ENCODE measurements at regions not wholly inside any gene's neighbourhood (a gene's known extent, or its start where the extent isn't known, plus 50 kb on each side); places are given as distances from the start of the nearest gene placed in this dataset.

DNA sequence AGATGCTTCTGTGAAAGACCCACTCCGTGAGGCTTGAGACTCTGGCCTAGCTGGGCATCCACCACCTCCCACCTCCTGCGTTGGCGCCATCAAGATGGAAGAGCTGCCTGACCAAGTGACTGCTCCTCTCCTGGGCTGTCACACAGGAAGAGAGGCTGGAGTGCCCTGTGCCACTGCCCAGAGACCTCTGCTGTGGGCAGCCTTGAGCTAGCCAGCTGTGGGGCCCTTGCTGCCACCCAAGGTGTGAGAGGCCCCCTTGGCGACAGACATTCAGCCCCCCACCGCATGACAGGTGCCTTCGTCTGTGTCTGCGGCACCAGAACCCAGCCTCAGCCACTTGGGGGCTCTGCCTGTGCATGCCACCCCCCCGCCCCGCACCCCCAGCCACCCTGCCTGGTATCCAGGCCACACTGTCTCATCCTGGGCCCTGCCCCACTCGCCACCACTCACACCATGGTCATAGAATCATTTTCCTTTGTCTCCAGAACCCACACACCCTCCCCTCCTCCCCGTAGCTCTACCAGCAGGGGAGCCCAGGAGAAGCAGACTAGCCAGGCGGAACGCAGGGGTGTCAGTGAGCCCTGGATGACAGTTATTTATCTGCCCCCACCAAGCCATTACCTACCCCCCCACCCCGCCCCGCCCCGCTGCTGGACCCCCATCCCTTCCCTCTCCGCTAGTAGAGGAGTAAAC is 120.9 kb upstream of the LHX1 start:
- DNase-seq (ENCODE audit: low spot score): no peak

DNA sequence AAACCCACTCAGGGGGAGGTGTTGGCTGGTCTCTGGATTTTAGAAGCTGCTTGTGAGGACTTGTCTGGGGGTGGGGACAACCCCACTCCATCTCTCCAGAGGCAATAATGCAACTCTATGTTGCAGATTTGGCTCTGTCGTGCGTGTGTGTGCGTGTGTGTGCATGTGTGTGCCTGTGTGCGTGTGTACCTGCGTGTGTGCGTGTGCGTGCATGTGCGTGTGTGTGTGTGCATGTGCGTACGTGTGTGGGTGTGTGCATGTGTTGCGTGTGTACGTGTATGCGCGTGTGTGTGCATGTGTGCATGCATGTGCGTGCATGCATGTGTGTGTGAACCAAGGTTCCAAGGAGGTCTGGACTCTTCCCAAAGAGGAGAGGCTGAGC is 120.4 kb upstream of the LHX1 start:
- no peak for DNase-seq (ENCODE audit: low spot score)

DNA sequence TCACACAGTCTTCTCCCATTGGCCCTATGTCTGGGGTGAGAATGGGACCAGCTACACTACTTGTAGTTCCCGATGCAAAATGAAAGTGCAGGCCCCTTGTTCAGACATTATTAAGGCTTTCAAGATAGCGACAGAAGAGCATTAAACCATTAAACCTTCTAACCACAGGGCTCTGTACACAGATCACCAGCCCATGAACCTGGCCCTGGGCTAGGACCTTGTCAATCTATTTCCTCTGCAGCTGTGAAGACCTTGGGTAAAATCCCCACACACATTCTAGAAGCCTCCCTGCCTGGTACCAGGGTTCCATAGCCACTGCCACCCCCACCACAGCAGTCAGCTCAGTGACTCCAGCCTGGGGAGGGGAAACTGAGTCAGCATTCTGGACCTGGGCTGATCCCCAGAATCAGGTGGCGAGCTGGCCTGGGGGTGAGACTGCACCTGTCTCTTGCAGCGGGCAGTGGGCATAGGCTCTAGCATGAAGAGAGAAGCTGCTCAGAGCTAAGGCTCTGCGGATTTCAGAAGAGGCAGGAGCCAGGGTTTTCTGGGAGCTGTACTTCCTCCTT is 119.7 kb upstream of the LHX1 start:
- DNase-seq (ENCODE audit: low spot score): no peak

DNA sequence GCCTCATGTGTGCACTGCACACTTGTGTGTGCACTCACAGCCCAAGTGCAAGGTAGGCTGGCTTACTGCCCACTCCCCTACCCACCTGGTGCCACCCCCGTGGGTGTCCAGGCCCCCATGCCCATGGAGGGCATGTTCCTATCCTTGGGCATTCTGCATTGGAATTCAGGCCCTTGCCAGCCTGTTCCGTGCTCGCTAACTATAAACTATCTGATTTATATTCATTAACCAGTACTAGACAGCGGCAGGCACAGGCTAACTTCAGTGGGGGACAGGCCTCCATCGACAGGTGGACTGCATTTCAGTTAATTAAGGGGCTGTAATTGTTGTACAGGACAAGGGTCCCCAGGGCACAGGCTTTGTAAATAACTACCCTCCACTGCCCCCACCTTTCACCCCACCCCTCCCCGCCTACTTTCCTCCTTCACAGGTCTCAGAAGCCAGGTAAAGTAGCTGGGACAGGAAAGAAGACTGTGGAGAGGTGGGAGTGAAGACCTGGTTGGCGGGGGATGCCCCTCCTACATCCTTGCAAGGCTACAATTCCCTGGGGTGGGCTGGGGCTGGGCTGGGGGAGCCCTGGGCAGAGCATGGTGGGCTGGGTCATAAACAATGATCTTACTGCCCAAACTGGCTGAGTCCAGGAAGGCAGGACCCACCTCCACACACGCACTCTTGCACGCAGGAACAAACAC is 119.0 kb upstream of the LHX1 start:
- DNase-seq (ENCODE audit: low spot score): no peak

DNA sequence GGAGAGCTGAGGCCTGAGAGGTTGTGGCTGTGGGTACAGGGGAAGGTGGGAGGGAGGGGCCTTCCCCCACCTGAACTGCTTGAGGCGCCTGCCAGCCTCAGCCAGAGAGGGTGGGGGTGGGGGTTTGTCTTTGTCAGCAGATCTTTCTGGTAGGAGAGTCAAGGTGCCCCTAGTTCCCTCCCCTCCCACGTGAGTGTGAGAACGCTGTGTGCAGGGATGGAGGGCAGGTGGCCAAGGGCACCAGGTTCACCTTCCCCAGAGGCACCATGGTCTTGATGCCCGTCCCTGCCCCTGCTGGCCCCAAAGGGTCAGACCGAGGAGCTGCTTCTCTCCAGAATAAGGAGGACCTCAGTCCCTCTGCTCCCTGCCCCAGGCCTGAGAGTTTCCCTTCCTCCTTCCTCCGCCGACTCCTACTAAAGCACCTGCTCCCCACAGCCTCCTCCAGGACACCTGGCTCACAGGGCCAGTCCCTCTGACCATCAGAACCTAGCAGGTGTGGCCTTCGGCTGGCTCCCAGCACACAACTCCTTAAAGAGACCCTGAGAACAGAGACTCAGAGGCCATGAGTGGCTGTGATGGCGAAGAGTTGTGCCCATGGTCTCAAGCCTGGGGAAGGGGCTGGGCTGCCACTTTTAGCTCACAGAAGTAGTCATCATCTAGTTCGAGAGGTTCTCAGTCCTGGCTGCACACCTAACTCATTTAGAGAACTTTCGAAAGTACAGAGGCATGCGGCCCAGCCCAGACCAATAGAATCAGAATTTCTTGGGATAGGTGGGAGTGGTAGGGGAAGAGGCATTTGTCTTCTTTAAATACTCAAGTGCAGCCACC is 113.2 kb upstream of the LHX1 start:
- DNase-seq (ENCODE audit: low spot score): no peak

DNA sequence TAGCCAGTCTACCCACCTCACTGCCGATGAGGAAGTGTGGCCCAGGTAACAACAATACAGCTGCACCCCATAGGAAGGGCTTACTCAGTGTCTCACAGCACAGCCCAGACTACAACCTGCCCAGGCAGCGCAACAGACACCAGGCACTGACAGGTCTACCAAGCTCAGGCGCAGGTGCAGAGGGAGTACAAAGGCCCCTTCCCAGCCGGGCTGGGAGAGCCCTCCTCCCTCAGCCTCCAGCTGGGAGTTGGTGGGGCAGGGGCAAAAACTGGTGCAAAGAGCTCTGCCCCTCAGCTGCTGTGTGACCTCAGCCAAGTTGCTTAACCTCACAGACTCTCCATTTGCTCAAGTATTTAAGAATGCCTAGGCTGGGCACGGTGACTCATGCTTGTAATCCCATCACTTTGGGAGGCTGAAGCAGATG is 112.6 kb upstream of the LHX1 start:
- DNase-seq (ENCODE audit: low spot score): no peak

DNA sequence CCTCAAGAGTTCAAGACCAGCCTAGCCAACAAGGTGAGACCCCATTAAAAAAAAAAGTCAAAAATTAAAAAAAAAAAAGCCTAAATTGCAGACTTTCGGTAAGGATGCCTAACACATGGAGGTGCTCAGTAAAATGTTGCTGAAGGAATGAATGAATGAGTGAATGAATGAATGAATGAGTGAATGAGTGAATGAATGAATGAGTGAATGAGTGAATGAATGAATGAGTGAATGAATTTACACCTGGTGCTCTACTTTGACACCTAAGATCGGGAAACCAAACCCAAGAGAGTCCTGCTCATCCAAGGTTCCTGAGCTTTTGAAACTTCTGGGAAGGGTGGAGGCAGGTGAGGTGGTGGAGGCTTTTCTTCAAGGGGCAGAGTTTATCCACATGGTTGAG is 112.2 kb upstream of the LHX1 start:
- no peak for DNase-seq (ENCODE audit: low spot score)

DNA sequence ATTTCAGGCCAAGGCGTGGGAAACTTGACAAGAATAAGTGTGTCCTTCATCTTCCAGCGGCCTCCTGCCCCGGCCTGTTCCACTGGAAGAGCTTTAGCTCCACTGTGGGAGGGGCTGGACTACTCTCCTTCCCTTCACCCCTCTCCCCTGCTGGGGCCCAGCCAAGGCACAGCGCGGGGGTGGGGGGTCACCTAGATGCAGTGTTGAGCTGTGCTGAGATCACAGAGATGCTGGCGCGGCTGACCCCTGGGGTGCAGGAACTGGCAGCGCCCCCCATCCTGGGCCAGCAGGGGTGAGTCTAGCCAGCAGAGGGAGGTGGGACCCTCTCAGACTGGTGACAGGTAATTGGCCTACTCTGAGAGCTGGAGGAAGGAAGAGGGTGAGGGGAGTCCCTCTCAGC is 111.8 kb upstream of the LHX1 start:
- no peak for DNase-seq (ENCODE audit: low spot score)

DNA sequence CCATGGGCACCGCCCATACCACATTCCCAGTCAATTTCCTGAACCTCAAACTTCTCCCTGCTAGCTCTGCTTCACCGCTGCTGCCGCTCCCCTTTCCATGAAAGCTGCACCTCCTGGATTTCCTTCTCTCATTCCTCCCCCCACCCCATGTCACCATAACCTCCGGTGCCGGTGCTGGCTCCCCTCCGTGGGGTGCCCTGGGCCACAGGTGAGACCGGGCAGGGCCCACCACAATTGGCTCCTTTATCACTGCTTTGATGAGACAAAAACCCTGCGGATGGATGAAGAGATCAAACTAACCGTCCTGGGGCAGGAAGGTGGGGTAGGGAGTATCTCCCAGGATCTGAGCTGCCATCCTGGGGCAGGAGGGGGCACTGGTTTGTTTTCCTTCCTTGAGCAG is 111.3 kb upstream of the LHX1 start:
- DNase-seq (ENCODE audit: low spot score): no peak

DNA sequence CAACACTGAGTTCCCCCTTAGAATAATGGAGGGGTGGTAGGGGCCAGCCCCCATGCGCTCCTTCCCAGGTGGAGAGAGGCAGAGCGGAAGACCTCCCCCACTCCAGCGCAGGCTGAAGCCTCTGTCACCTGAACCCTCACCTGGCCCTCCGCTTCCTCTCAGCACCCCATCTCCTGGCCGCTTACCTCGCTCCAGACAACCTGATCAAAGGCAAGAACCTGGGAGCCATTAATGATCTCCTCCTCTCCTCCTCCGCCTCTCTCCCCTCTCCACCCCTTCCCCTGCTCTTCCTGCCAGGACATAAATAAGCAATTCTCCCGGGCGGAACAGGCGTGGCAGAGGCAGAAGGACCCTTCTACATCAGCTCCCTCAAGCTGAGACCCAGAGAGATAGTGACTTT is 110.2 kb upstream of the LHX1 start:
- DNase-seq (ENCODE audit: low spot score): no peak

DNA sequence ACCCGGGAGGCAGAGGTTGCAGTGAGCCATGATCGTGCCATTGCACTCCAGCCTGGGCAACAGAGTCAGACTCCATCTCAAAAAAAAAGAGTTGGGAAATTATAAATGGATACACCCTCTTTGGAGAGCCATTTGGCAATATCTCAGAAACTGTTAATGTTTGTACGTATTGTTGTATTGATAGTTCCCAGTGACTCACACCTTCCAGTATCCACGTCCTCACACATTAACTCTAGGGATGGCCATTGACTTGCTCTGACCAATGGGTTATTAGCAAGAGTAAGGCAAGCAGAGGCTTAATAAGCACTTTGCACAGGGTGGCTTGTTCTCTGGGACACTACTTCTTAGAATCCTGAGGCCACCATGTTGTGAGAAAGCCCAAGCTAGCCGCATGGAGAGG is 107.6 kb upstream of the LHX1 start:
- no peak for DNase-seq (ENCODE audit: low spot score)

DNA sequence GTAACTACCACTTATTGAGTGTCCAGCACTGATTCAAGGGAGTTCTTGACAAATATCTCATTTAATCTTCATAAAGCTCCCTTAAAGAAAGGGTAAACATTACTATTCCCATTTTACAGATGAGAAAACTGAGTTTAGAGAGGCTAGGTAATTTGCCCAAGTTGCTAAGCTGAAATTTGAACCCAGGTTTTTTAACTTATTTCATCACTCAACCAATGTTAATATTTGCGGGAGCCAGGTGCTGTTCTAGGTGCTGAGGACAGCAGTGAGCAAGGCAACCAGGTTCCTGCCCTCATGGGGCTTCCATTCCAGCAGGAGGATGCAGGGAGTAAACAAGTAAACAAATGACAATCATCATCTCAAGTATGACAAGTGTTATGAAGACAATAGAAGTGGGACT is 104.0 kb upstream of the LHX1 start:
- no peak for DNase-seq (ENCODE audit: low spot score)

DNA sequence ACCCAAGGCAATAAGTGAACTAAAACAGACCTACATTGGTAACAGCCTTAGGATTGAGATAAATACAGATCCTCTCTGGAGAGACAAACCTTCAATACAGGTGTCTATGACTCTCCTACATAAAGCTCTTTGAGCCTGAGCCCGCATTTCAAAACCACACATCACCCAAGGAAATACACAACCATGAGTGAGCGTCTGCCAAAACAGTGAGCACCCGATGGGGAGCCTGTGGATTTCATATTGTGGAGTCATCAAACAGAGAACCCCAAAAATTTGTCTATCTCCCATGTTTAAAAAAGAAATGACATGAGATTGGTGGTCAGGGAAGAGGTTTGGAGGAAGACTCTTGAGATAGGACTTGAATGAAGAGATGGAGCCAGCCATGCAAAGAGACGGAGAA is 102.2 kb upstream of the LHX1 start:
- no peak for DNase-seq (ENCODE audit: low spot score)

DNA sequence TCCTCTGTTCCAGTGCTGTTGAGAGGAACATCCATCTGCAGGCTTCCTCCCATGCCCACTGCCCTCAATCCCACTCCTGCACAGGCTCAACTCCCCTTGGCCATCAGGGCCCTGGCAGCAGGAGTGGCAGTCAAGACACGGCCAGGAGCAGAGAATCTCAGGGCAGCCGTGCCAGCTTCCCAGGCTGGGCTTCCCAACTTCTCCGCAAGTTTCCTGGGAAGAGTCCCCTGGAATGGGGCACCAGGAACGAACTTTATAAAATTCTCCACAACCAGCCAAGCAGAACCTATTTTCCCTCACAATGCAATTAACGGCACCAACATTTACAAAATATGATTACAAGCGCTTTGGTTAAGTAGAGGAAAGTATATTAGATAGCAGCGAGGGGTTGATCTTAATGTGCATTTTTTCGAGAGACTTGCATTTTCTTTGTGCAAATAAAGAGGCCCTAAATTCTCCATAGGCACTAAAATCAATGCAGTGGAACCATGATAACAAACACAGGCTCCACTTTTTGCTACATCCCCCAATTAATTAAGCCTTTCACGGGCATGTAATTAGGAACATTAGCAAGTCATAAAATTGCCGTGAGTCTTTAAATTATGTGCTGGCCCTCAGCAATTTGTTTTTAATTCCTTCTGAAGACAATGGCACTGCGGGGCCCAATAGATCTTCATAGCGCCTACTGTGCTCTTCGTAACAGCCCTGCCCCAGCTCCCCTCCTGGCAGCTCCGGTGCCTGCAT is 99.9 kb upstream of the LHX1 start:
- DNase-seq (ENCODE audit: low spot score): no peak

DNA sequence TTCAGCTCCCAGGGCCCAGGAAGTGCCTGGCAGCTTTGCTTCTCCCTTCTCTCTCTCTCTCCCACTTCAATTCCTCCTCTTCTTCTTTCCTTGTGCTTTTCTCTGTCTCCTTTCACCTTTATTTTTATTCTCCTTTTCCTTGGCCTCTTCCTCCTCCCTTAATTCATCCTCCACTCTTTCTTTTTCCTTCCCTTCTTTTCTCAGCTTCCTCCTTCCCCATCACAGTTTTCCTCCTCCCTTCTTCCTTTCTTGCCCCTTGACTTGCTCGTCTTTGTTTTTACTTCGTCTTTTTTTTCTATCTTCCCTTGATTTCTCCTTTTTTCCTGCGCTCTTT is 99.4 kb upstream of the LHX1 start:
- no peak for DNase-seq (ENCODE audit: low spot score)

DNA sequence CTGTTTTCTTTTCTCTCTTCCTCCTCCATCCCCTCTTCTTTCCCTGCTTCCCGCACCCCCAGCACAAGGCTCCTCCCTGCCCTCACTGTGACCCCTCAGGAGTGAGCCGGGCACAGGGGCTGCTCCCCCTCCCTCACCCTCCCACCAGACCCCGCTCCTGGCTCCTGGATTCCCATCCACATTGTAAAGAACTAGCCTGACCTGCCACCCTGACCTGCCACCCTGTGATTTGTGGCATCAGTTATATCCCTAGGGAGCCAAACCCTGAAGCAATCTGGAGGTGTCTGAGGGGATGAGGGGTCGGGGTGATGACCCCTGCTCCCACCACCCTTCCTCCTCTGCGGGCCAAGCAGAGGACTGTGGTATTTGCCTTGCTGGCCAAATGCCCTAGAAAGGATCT is 98.0 kb upstream of the LHX1 start:
- no peak for DNase-seq (ENCODE audit: low spot score)

DNA sequence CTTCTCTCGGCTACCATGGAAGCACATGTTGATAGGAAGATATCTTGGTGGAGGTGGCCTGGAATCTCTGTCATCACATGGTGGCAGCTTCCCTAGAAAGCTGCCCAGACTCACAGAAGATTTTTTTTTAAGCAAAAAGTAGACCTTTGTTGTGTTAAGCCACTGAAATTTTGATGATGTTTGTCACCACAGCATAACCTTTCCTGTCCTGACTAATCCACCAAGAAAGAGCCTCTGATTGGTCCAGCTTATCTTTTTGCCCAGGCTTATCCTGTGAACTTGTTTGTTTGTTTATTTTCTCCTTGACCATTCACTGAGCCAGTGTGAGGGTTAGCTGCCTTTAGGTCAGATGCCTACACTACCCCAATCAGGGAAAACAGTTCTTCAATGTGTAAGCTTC is 96.5 kb upstream of the LHX1 start:
- DNase-seq (ENCODE audit: low spot score): no peak

DNA sequence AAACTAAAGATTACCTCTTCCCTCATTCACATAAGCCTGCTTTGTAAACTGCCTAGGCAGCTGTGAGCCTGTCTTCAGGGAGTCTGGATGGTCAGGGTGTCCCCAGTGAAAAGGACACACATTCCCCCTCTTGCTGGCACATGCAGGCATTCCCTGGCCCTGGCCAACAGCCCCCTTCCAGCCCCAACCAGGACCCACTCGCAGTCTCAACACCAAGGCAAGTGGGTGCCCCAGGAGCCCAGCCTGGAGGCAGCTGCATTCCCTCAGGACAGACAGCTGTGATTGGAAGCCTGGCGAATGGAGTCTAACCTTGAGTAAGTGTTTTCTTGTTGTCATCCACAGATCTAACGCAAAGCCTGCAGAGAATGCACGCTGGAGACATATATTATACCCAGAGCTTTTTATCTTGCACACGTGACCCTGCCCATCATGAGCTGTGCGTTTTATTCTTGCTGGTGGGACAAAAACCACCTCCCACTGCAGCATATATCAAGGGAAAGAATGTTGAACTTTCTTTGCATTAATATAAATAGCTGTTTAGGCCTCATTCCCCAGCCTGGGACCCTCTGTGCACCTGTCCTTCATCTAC is 95.0 kb upstream of the LHX1 start:
- no peak for DNase-seq (ENCODE audit: low spot score)

DNA sequence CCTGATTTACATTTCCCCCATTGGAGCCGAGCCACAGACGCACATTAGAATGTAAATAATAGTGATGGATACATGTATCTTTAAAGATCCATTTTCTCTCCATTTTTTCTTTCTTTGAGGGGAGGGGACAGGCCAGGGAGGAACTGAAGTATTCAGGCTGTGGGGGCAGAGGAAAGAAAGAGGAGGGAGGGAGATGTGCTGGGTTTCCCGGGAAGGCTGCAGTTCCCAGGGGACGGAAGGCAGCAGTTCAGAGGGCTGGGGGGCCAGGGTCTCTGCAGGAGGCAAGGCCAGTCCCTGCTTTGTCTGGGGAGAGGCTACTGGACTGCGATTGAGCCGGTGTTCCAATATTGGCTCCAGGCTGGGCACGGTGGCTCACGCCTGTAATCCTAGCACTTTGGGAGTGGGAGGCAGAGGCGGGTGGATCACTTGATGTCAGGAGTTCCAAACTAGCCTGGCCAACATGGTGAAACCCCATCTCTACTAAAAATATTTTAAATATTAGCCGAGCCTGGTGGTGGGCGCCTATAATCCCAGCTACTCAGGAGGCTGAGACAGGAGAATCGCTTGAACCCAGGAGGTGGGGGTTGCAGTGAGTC is 94.2 kb upstream of the LHX1 start:
- DNase-seq (ENCODE audit: low spot score): no peak

DNA sequence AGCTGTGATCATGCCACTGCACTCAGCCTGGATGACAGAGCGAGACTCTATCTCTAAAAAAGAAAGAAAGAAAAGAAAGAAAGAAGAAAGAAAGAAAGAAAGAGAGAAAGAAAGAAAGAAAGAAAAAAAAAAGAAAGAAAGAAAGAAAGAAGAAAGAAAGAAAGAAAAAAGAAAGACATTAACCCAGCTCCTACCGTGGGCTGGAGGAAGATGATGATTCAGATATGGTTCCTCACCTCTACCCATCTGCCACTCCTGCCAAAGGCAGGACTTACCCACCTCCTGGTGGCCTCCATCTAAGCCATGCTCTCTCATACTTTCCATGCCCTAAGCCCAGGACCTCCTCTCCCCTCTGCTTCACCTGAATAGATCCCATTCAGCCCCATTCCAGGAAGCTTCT is 93.3 kb upstream of the LHX1 start:
- DNase-seq (ENCODE audit: low spot score): no peak

DNA sequence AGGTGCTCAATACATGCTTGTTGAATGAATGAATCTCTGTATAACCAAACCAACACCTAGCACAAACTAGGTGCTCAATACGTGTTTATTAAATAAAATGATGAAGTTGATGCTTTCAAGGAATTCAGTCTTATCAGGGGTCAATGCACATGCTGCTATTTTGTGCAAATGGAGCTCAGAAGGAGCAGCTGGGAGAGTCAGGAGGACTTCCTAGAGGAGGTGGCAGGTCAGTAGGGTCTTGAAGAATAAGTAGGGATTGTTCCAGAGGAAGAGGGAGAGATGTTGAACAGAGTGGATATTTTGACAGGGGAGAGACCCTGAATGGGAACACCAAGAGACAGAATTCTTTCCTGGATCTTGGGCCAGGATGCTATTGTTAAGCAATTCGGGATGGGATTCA is 92.7 kb upstream of the LHX1 start:
- DNase-seq (ENCODE audit: low spot score): no peak
